ENCODE measurements at regions not wholly inside any gene's neighbourhood (a gene's known extent, or its start where the extent isn't known, plus 50 kb on each side); places are given as distances from the start of the nearest gene placed in this dataset.

DNA sequence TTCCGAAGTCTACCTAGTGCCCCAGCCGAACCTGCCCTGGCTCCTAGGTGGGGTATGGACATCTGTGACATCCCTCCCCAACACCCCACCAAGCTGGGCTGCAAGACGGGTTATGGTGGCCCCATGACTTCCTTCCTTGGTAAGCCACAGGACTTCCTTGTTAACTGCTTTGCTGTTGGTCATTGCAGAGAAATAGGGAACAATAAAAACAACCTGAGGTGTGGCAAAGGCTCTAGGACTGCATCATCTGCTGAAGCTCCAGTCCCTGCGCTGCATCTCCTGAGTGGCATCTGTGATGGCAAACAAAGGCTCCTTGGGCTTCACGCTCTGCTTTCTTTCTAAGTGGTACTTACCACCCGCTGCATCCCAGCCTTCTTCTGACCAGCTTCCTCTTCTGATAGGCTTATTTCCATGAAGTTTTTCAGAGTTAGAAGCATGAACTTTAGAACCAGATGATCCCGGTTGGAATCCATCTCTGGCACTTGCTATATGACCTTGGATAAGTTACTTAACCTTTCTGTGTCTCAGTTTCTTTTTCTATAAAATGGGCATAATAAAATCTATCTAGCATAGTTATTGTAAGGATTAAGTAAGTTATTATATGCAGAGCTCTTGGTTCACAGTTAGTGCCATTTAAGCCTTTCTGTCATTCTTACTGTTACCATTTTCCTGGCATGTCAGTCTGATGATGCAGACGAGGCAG is 216.8 kb downstream of the RPS24 start:
- DNase-seq, result no peak

- DNase-seq, result no peak
These were observed 217.3 kb downstream of the RPS24 start for GRCh38 chr10:78251016-78251385.

- no peak for DNase-seq
These were observed 218.6 kb downstream of the RPS24 start for GRCh38 chr10:78252286-78252685.

- no peak for DNase-seq
These were observed 219.6 kb downstream of the RPS24 start for GRCh38 chr10:78253063-78253853.

GRCh38 chr10:78254013-78254412 is 220.3 kb downstream of the RPS24 start:
- no peak for DNase-seq

GRCh38 chr10:78255214-78255613 is 221.6 kb downstream of the RPS24 start:
- no peak for DNase-seq

DNA sequence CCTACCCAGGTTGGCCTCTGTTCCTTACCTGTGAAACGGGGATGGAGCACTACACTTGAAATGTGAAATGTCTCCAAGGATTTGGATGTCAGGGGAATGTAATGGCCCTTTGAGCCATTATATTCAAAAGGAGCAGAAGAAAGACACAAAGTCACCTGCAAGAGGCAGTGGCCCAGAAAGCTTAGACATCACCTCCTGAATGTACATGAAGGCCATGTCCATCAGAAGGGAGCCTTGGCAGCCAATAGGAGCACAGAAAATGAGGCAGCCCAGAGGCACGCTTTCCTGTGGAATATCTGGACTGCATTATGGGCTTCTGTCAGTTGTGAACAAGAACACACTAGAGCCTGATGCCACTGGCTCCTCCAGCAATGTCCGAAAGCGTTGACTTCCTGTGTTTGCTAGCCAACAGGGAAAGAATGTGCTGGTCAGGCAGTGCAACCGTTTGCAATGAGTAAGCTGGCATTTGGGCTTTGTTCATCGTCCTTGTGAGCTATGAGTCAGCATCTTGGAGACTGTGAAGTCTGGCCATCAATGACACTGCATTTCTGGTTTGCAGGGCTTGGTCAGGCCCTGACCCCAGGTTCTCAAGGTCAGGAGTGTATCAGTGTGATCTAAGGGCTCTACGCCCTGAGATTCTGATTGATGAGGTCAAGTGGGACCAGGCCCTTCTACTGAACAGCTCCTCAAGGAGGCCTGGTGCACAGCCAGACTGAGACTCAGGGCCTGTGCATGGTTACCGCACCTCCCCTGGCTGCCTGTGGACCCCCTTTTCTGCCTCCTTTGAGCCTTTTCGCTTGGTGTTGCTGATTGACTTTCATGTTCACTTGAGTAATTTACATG is 222.4 kb downstream of the RPS24 start:
- no peak for DNase-seq

DNA sequence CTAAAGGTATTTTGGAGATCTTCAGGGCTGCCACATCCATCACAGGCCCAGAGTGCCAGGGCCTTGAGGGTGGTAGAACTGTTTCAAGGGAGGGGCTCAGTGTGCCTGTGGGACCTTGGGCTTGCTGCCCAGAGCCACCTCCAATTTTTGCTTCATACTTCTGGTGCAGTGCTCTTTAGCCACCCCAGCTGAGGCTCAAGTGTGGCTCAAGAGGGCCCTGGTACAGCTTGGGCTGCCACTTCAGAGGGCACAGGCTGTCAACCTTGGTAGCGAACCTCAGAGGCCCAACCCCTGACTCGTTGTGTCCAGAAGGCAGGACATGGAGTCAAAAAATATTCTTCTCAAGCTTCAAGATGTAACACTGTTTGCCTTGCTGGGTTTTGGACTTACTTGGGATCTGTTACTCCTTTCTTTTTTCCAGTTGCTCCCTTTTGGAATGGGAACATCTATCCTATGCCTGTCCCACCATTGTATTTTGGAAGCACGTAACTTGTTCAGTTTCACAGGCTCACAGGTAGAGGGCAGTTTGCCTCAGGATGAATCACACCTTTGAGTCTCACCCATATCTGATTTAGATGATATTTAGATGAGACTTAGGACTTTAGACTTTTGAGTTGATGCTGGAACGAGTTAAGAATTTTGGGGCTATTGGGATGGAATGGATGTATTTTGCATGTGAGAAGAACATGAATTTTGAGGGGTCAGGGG is 224.8 kb downstream of the RPS24 start:
- DNase-seq, result no peak

DNA sequence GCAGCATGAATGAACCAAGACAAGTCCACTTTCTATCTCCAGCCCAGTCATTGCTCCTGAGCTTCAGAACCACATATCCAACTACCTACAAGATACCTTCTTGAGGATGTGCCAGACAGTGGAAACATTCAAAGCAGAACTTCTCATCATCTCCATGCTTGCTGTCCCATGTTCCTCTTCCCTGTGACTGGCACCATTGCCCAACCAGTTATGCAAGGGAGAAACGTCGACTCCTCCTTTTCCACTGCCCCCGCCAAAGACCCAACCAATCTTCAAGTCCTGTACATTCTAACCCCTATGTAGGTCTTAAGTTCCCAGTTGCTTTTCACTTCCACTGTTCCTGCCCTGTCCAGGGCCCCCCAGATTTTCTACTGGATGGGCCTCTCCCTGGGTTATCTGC is 225.7 kb downstream of the RPS24 start:
- DNase-seq, result no peak

DNA sequence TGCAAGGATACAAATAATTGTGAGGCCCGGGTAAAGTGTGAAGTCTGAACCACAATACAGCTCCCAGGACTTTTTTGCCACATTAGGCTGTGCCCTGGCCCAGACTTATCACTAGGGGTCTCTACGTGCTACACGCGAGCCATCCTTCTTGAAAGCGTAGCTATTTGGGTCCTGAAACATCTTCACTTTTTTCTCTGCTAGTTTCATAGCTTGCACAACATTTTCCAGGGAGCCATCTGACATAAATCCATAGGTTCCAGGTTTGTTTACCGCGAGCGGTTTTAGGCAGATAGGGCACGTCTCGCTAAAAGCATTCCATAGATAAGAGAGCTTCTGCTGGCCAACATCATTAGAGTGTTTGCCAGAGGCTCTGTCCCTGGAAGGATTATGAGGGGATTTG is 226.5 kb downstream of the RPS24 start:
- no peak for DNase-seq

DNA sequence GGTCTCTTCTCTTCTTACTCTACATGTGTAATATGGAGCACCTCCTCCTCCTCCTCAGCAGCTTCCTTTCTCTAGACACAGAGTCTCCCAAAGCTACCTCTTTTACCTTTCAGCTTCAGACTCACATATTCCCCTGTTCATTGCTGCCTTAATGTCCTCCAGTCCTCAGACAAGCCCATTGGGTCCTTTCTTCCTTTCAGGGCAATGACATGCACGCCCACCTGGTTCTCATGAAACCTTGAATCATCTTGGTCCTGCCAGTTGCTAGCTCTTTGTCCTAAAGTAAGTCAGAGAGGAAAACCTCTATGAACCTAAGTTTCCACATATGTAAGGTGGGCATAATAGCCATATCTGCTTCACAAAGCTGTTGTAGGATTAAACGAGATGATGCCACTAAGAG is 227.0 kb downstream of the RPS24 start:
- no peak for DNase-seq

GRCh38 chr10:78261291-78261690 is 227.6 kb downstream of the RPS24 start:
- no peak for DNase-seq

- no peak for DNase-seq
These were observed 229.2 kb downstream of the RPS24 start for GRCh38 chr10:78262860-78263259.

- no peak for DNase-seq
These were observed 229.9 kb downstream of the RPS24 start for GRCh38 chr10:78263521-78263988.

GRCh38 chr10:78264361-78264760 is 230.7 kb downstream of the RPS24 start:
- no peak for DNase-seq

- DNase-seq, result no peak
These were observed 233.2 kb downstream of the RPS24 start for GRCh38 chr10:78266741-78267469.

GRCh38 chr10:78267598-78267997 is 233.9 kb downstream of the RPS24 start:
- no peak for DNase-seq

- no peak for DNase-seq
These were observed 235.4 kb downstream of the RPS24 start for GRCh38 chr10:78269060-78269459.

DNA sequence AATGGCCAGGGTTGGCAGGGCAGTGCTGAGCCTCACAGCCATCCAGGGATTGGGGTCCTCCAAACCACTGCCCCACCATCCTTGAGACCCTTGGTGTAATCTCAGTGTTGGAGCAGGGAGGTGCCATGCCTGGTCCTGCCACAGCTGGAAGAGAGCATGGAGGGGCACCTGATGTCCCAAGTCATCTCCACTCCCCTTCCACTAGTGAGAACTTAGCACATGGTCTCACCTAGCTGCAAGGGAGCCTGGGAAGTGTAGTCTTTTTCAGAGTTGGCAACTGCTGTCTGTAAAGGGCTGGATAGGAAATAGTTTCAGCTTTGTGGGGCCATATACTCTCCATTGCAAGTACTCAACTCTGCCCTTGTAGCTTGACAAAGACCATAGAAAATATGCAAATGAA is 238.7 kb downstream of the RPS24 start:
- DNase-seq, result no peak

GRCh38 chr10:78274491-78274890 is 240.8 kb downstream of the RPS24 start:
- DNase-seq, result no peak

- no peak for DNase-seq
These were observed 242.5 kb downstream of the RPS24 start for GRCh38 chr10:78276139-78276538.
